NCI-H2107 treated with DMSO at 0.1 percent for 48 hours (cell line): ENCODE measurements at regions not wholly inside any gene's neighbourhood (a gene's known extent, or its start where the extent isn't known, plus 50 kb on each side); places are given as distances from the start of the nearest gene placed in this dataset.
A peak's percentile ranks its signal among the peaks of the same experiment; 100 is the strongest.

Experiments used
- DNase-seq: peaks from one replicate; lab custom pipeline; 2025; ENCODE audit not compliant: unreplicated experiment; lab: John Stamatoyannopoulos, UW

- DNase-seq, result no peak
These were observed 155.0 kb upstream of the HES1 start for GRCh38 chr3:193980905-193981304.

- DNase-seq, result no peak
These were observed 154.4 kb upstream of the HES1 start for GRCh38 chr3:193981504-193981903.

- no peak for DNase-seq
These were observed 153.7 kb upstream of the HES1 start for GRCh38 chr3:193982258-193982659.

- DNase-seq, result no peak
These were observed 151.8 kb upstream of the HES1 start for GRCh38 chr3:193983846-193984818.

- DNase-seq, result no peak
These were observed 151.1 kb upstream of the HES1 start for GRCh38 chr3:193984876-193985275.

- DNase-seq, result peak; percentile 51
These were observed 148.8 kb upstream of the HES1 start for GRCh38 chr3:193987186-193987585.

GRCh38 chr3:193989186-193989585 lies 146.8 kb upstream of the HES1 start:
- DNase-seq, result no peak

- no peak for DNase-seq
These were observed 144.1 kb upstream of the HES1 start for GRCh38 chr3:193991666-193992424.

GRCh38 chr3:193992425-193993037 lies 143.4 kb upstream of the HES1 start:
- no peak for DNase-seq

GRCh38 chr3:193996221-193996620 lies 139.7 kb upstream of the HES1 start:
- DNase-seq, result no peak

- no peak for DNase-seq
These were observed 139.3 kb upstream of the HES1 start for GRCh38 chr3:193996641-193997089.

GRCh38 chr3:193997228-193998122 lies 138.5 kb upstream of the HES1 start:
- DNase-seq, result no peak

- DNase-seq, result peak; percentile 100
These were observed 137.9 kb upstream of the HES1 start for GRCh38 chr3:193998123-193998448.

- no peak for DNase-seq
These were observed 137.2 kb upstream of the HES1 start for GRCh38 chr3:193998628-193999195.

GRCh38 chr3:194000100-194000499 lies 135.8 kb upstream of the HES1 start:
- DNase-seq, result no peak

GRCh38 chr3:194000712-194001111 lies 135.2 kb upstream of the HES1 start:
- no peak for DNase-seq

- DNase-seq, result no peak
These were observed 134.1 kb upstream of the HES1 start for GRCh38 chr3:194001728-194002459.

- DNase-seq, result no peak
These were observed 132.6 kb upstream of the HES1 start for GRCh38 chr3:194003114-194004057.
